Common myeloid progenitor, CD34-positive (primary cell): ENCODE measurements at regions not wholly inside any gene's neighbourhood (a gene's known extent, or its start where the extent isn't known, plus 50 kb on each side); places are given as distances from the start of the nearest gene placed in this dataset.

Source experiments
- CTCF ChIA-PET: fragments of 350-600 bp; sonication (Branson Sonifier 250); formaldehyde crosslinking; loops from one replicate; lab custom pipeline; 2021; ENCODE audit warnings: antibody characterized with exemption; lab: Charles Lee
- POLR2A ChIA-PET: fragments of 350-600 bp; sonication (Branson Sonifier 250); formaldehyde crosslinking; loops from one replicate; lab custom pipeline; 2021; ENCODE audit warnings: antibody characterized with exemption; lab: Charles Lee
- DNase-seq, 3 donors: peaks; one replicate each; pipeline versions ENCODE4 v3.0.0 to v3.0.0-alpha.2; 2013
- H3K27ac ChIP-seq, 2 experiments: 1 replicate in 1 of 2; 2 replicates in 1 of 2; pipeline ENCODE4 v1.7.0; 2013; ENCODE audit warnings: inconsistent platforms in 2 of 2, low read length in 2 of 2, mild to moderate bottlenecking in 2 of 2, low read depth in 1 of 2, moderate library complexity in 1 of 2; ENCODE audit not compliant: severe bottlenecking in 2 of 2, insufficient read depth in 1 of 2, poor library complexity in 1 of 2
- H3K27me3 ChIP-seq, 5 experiments: replicated peaks in 2 of 5; 1 replicate in 3 of 5; 2 replicates in 2 of 5; pipeline versions ENCODE4 v1.6.1 to v1.7.0; 2013; ENCODE audit warnings: low read length in 4 of 5, mild to moderate bottlenecking in 2 of 5, moderate library complexity in 2 of 5, inconsistent platforms in 1 of 5; ENCODE audit not compliant: insufficient read depth in 5 of 5, control insufficient read depth in 4 of 5
- H3K36me3 ChIP-seq, 4 experiments: 1 replicate in 2 of 4; 2 replicates in 2 of 4; pipeline versions ENCODE4 v1.6.1 to v1.7.0; 2013; ENCODE audit warnings: low read length in 3 of 4, control low read depth in 1 of 4, mild to moderate bottlenecking in 1 of 4; ENCODE audit not compliant: control insufficient read depth in 4 of 4, insufficient read depth in 4 of 4
- H3K4me1 ChIP-seq, 4 experiments: 1 replicate in 3 of 4; 2 replicates in 1 of 4; pipeline versions ENCODE4 v1.6.1 to v1.7.1; 2013; ENCODE audit warnings: low read length in 3 of 4, mild to moderate bottlenecking in 3 of 4, control low read depth in 1 of 4, inconsistent platforms in 1 of 4, moderate library complexity in 1 of 4; ENCODE audit not compliant: control insufficient read depth in 4 of 4, insufficient read depth in 4 of 4; ENCODE audit errors: control extremely low read depth in 1 of 4
- H3K4me3 ChIP-seq, 7 experiments: 1 replicate in 4 of 7; 2 replicates in 3 of 7; pipeline versions ENCODE4 v1.5.1 to v1.7.0; 2013; ENCODE audit warnings: mild to moderate bottlenecking in 7 of 7, low read length in 6 of 7, moderate library complexity in 6 of 7, inconsistent platforms in 2 of 7, low read depth in 2 of 7, control low read depth in 1 of 7; ENCODE audit not compliant: insufficient read depth in 4 of 7, control insufficient read depth in 1 of 7; ENCODE audit errors: extremely low read depth in 1 of 7
- H3K9me3 ChIP-seq, 5 experiments: 1 replicate in 4 of 5; 2 replicates in 1 of 5; pipeline versions ENCODE4 v1.6.1 to v1.7.1; 2013; ENCODE audit warnings: low read length in 4 of 5, mild to moderate bottlenecking in 2 of 5, inconsistent platforms in 1 of 5, low read depth in 1 of 5, moderate library complexity in 1 of 5; ENCODE audit not compliant: control insufficient read depth in 4 of 5, insufficient read depth in 2 of 5; ENCODE audit errors: control extremely low read depth in 1 of 5
- WGBS: methylation state at CpG from one replicate; pipeline ENCODE4 v1.1.5; 2013; ENCODE audit not compliant: insufficient coverage; 5-methylcytosine and 5-hydroxymethylcytosine counted together

DNA sequence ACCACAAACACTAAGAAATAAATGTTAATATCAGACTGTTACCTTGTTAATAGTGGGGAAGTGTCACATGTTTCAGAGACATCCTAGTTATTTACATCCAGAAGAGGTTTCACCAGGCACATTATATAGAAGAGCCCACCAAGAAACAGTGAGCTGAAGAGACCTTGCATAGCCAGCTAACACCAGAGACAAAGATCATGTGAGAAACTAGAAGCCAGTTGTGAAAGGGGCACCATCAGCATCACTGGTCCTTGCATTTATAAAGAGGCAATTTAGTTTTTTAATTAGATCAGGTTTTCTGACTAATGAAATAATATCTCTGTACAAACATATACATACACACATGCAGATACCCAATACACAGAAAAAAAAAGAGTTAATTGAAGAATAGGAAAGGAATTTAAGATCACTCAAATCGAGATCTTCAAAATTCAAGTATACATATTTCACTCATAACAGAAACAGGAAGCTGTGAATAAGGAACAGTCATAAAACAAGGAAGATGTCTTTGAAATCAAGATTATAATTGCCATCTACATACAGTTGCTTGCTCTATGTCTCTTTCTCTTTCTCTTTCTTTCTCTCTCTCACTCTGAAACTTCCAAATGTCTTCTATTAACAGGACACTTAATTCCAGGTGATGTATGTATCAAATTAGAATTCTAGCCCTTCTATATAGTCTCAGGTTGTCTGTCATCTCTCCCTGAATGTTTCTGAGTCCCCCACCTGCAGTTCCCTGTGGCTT lies 348.7 kb downstream of the ETS1 start:
- Histone ChIP-seq H3K4me1 (peaks cover 15 to 41% (median 24%) of the 10 kb centered on the region in 4 experiments), H3K36me3 (no peaks in the 10 kb centered on the region)
- CTCF ChIA-PET, result interaction anchor here (0.8 kb wide), 1 partner anchor 44 kb away, joined by 5 read pairs; no protein-coding TSS in a partner anchor

DNA sequence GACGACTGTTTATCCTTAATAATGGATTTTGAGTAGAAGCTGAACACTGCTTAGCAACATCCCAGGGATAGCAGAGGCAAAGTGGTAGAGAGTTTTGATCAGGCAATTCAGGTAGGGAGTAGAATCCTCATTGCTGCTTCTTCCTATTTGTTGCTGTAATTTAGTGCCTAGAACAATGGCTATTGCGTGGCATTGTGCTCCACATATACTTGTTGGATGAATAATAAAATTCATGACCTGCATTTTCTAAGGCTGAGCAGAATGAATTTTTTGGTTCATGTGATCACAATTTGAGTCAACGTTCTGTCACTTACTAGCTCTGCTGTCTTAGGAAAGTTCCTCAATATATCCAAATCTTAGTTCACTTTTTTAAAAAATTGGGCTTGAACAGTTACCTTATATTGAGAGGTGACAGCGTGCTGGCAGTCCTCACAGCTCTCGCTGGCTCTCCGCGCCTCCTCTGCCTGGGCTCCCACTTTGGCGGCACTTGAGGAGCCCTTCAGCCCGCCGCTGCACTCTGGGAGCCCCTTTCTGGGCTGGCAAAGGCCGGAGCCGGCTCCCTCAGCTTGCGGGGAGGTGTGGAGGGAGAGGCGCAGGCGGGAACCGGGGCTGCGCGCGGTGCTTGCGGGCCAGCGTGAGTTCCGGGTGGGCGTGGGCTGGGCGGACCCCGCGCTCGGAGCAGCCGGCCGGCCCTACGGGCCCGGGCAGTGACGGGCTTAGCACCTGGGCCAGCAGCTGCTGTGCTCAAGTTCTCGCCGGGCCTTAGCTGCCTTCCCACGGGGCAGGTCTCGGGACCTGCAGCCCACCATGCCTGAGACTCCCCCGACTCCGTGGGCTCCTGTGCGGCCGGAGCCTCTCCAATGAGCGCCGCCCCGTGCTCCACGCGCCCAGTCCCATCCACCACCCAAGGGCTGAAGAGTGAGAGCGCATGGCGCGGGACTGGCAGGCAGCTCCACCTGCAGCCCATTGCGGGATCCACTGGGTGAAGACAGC lies 350.6 kb downstream of the ETS1 start:
- Histone ChIP-seq H3K4me3 (no peak overlapping the region), H3K36me3 (no peaks in the 10 kb centered on the region), H3K27ac (no peak overlapping the region), H3K27me3 (no peaks in the 10 kb centered on the region), H3K4me1 (peaks cover 15 to 41% (median 24%) of the 10 kb centered on the region in 4 experiments), H3K9me3 (no peaks in the 10 kb centered on the region)
- whole genome bisulfite sequencing, result 94% methylated on average over 43 of the region's 49 CpGs
- POLR2A ChIA-PET, result interaction anchor here (1.1 to 1.2 kb wide), 2 partner anchors 16 to 294 kb away, joined by 3 to 4 read pairs; no protein-coding TSS in a partner anchor
- CTCF ChIA-PET, result interaction anchor here (0.6 to 1.9 kb wide), 8 partner anchors 11 to 1625 kb away, joined by 3 to 6 read pairs (median 3); no protein-coding TSS in a partner anchor
- DNase-seq, result no peak

More for the DNA sequence above, 348.7 kb downstream of the ETS1 start:
- WGBS, result no CpG with 5 or more reads among the region's 1 CpG
- peak overlapping the region; percentile 37 to 79 for H3K27ac ChIP-seq
- H3K4me3 ChIP-seq, result peak overlapping the region in 1 of 7 experiments; percentile 8
- no peaks in the 10 kb centered on the region for H3K9me3 ChIP-seq
- no peaks in the 10 kb centered on the region for H3K27me3 ChIP-seq
- POLR2A ChIA-PET, result interaction anchor here (0.6 to 0.7 kb wide), 2 partner anchors 16 to 23 kb away, joined by 3 read pairs; no protein-coding TSS in a partner anchor
- DNase-seq, result peak in 2 of 3 donors; percentile 58 to 72

DNA sequence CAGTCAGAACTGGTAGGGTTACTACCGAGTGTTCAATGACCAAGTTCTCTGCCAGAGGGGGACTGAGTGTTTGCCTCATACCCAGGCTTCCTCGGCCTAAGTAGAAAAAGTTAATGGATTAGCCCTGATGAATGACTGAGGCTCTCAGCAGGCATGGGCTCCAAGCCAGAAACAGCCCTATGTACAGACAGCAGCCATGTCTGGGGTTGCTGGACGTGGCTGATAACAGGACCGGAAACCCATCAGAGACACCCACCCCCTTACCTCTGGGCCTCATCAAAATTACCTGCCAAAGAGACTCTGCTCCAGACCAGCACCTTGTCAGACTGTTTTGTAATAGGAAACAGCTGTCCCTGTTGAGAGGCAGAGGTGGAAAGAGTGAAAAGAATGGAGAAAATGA lies 351.4 kb downstream of the ETS1 start:
- H3K4me3 ChIP-seq, result no peak overlapping the region
- peak overlapping the region; percentile 27 to 64 for H3K27ac ChIP-seq
- H3K9me3 ChIP-seq, result no peaks in the 10 kb centered on the region
- peaks cover 15 to 41% (median 24%) of the 10 kb centered on the region in 4 experiments for H3K4me1 ChIP-seq
- CTCF ChIA-PET, result interaction anchor here (0.8 to 1.9 kb wide), 6 partner anchors 12 to 541 kb away, joined by 3 to 6 read pairs (median 4); no protein-coding TSS in a partner anchor
- H3K27me3 ChIP-seq, result no peaks in the 10 kb centered on the region
- no peaks in the 10 kb centered on the region for H3K36me3 ChIP-seq
- POLR2A ChIA-PET, result interaction anchor here (0.6 to 1.2 kb wide), 3 partner anchors 11 to 295 kb away, joined by 3 to 4 read pairs (median 4); no protein-coding TSS in a partner anchor
- whole genome bisulfite sequencing, result 6% methylated on average over 3 of the region's 4 CpGs
- peak; percentile 70 to 96 (median 95) for DNase-seq

DNA sequence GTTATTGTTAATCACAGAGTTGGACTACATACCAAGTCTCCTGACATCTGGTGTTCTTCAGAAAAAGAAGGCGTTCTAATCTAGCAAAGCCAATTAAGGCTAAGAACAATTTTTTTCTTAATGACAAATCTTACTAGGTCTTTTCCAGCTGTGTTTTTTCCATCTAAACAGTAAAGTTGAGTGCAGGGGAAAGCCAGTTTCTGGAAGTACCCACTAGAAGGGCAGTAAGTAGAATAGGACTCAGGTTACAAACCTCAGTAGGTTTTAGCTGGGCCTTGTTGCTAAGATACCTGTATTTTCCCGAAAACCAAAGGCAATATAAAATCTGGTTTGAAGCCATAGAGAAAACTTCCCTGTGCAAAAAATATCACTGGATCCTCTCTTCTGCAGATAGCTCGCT lies 351.9 kb downstream of the ETS1 start:
- no peaks in the 10 kb centered on the region for H3K36me3 ChIP-seq
- 71% methylated on average over 1 of the region's 3 CpGs for WGBS
- H3K4me1 ChIP-seq, result peaks cover 15 to 41% (median 24%) of the 10 kb centered on the region in 4 experiments
- H3K27ac ChIP-seq, result peak overlapping the region; percentile 27 to 64
- POLR2A ChIA-PET, result no interaction called here
- CTCF ChIA-PET, result interaction anchor here (1.1 to 1.9 kb wide), 3 partner anchors 12 to 44 kb away, joined by 3 to 6 read pairs (median 4); no protein-coding TSS in a partner anchor
- no peaks in the 10 kb centered on the region for H3K9me3 ChIP-seq
- DNase-seq, result no peak
- H3K27me3 ChIP-seq, result no peaks in the 10 kb centered on the region
- no peak overlapping the region for H3K4me3 ChIP-seq

DNA sequence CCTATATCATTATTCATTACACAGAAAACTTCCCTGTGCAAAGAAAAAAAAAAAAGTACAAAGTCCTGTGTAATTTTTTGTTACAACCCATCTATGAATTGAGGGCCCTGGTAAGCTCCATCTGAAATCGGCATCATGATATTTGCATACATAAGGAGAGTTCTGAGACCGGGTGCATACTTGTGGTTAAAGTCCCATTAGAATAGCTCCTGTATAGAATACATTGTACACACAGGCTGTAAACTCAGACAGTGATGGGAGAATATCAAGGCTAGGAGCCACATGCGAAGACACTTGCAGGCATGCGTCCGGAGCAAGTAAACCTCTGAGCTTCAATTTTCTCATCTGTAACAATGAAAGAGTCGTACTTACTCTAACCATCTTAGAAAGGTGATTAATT lies 353.2 kb downstream of the ETS1 start:
- Histone ChIP-seq H3K27me3 (no peaks in the 10 kb centered on the region), H3K36me3 (no peaks in the 10 kb centered on the region), H3K4me3 (no peak overlapping the region), H3K4me1 (peaks cover 11 to 42% (median 24%) of the 10 kb centered on the region in 4 experiments), H3K27ac (no peak overlapping the region), H3K9me3 (no peaks in the 10 kb centered on the region)
- WGBS, result 97% methylated on average over 5 of the region's 6 CpGs
- no peak for DNase-seq
- ChIA-PET CTCF (interaction anchor here (0.6 to 1.3 kb wide), 4 partner anchors 15 to 938 kb away, joined by 3 to 6 read pairs (median 4); no protein-coding TSS in a partner anchor), POLR2A (no interaction called here)

DNA sequence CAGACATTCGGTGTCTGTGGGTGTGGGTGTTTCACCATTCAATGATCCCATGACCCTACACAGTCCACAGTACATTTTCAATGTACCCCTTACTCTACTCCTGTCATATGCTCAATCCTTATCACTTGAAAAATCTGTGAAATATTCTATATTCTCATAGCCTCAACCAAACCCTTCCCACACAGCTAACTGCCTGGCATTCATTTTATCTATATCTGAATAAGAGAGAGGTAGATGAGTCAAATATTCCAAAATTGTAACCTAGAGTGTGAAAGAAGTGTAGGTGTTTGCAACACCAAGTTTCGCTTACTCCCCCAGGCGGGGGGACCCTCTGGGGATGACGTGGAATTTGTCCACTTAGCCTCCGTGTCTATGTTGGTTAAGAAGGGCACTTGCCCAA lies 354.8 kb downstream of the ETS1 start:
- POLR2A ChIA-PET, result no interaction called here
- Histone ChIP-seq H3K4me1 (peaks cover 11 to 34% (median 20%) of the 10 kb centered on the region in 4 experiments), H3K27ac (no peak overlapping the region), H3K4me3 (no peak overlapping the region), H3K27me3 (no peaks in the 10 kb centered on the region), H3K9me3 (no peaks in the 10 kb centered on the region), H3K36me3 (no peaks in the 10 kb centered on the region)
- no peak for DNase-seq
- CTCF ChIA-PET, result interaction anchor here (1.6 kb wide), 1 partner anchor 400 kb away, joined by 4 read pairs; no protein-coding TSS in a partner anchor
- WGBS, result 97% methylated on average over 5 of the region's 5 CpGs
